HUES64 (cell line): ENCODE measurements at regions not wholly inside any gene's neighbourhood (a gene's known extent, or its start where the extent isn't known, plus 50 kb on each side); places are given as distances from the start of the nearest gene placed in this dataset.

ENCODE experiments used
- H3K27ac ChIP-seq: 2 replicates; pipeline ENCODE4 v1.7.0; 2013; ENCODE audit warnings: low read depth, low read length, inconsistent platforms
- H3K27me3 ChIP-seq: 2 replicates; pipeline ENCODE4 v1.6.1; 2013; ENCODE audit warnings: mild to moderate bottlenecking, low read length; ENCODE audit not compliant: insufficient read depth
- H3K36me3 ChIP-seq: 2 replicates; pipeline ENCODE4 v1.6.1; 2013; ENCODE audit warnings: mild to moderate bottlenecking, low read length; ENCODE audit not compliant: insufficient read depth
- H3K4me1 ChIP-seq: 2 replicates; pipeline ENCODE4 v1.6.1; 2013; ENCODE audit warnings: mild to moderate bottlenecking, low read length, moderate library complexity; ENCODE audit not compliant: insufficient read depth
- H3K4me3 ChIP-seq: 2 replicates; pipeline ENCODE4 v1.5.1; 2013; ENCODE audit warnings: mild to moderate bottlenecking, low read length, moderate library complexity
- H3K9ac ChIP-seq: 2 replicates; pipeline ENCODE4 v1.6.1; 2013; ENCODE audit warnings: mild to moderate bottlenecking, low read depth, low read length
- H3K9me3 ChIP-seq: 2 replicates; pipeline ENCODE4 v1.6.1; 2013; ENCODE audit warnings: low read depth, low read length; ENCODE audit not compliant: insufficient read depth
- WGBS: fragments of 150-250, 120-280 bp; methylation state at CpG from one replicate; pipeline ENCODE4 v1.1.7; 2013; ENCODE audit warnings: missing lambda C conversion rate; 5-methylcytosine and 5-hydroxymethylcytosine counted together

DNA sequence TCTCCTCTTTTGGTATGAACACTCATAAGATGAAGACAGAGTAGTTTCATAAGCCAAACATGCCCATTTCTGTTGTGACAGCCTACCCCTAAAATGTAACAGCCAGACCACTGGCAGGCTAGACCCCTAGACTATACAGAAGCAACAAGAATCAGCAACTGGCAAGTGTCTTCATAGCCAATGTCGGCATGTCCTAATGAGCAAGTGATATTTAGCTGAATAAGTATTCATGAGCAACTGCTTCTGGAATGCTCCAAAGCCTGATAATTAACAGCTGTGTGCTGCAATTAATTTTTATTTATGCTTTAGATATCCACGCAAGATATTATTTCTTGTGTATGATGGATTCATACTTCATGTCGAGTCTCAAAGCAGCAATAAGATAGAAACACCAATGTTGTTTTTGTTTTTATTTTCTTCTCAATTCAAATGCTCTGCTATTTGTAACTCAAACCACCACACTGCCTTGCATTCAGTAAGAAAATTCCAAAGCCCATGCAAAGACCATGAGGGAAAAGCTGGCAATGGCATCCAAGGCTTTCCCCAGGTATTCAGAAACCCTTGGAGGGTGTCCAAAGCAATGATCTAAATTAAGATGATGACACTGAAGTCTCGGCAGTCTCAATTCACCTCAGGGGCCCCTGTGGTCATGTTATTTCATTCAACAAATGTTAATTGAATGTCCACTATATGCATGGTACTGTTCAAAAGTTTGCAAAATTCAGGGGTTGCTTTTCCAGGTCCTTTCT lies 167.7 kb upstream of the NECTIN3 start:
- H3K9ac ChIP-seq = no peak overlapping the region
- H3K9me3 ChIP-seq = no peaks in the 10 kb centered on the region
- 98% methylated on average over 3 of the region's 4 CpGs for WGBS
- no peak overlapping the region for H3K4me3 ChIP-seq
- no peaks in the 10 kb centered on the region for H3K27me3 ChIP-seq
- no peaks in the 10 kb centered on the region for H3K36me3 ChIP-seq
- H3K27ac ChIP-seq = no peak overlapping the region
- no peaks in the 10 kb centered on the region for H3K4me1 ChIP-seq

GRCh38 chr3:110904520-110904890 lies 167.1 kb upstream of the NECTIN3 start:
- WGBS = 95% methylated on average over 3 of the region's 3 CpGs
- H3K9me3 ChIP-seq = no peaks in the 10 kb centered on the region

GRCh38 chr3:110905121-110905520 lies 166.5 kb upstream of the NECTIN3 start:
- 100% methylated on average over 1 of the region's 1 CpG for WGBS

More at GRCh38 chr3:110904520-110904890, 167.1 kb upstream of the NECTIN3 start:
- no peak overlapping the region for H3K9ac ChIP-seq
- H3K36me3 ChIP-seq = no peaks in the 10 kb centered on the region
- peaks cover 3% of the 10 kb centered on the region for H3K4me1 ChIP-seq
- H3K27me3 ChIP-seq = no peaks in the 10 kb centered on the region
- H3K27ac ChIP-seq = no peak overlapping the region
- H3K4me3 ChIP-seq = no peak overlapping the region

GRCh38 chr3:110909839-110910238 lies 161.8 kb upstream of the NECTIN3 start:
- Histone ChIP-seq H3K4me1 (peaks cover 12% of the 10 kb centered on the region), H3K4me3 (no peak overlapping the region), H3K27me3 (no peaks in the 10 kb centered on the region), H3K9me3 (no peaks in the 10 kb centered on the region), H3K27ac (no peak overlapping the region), H3K9ac (no peak overlapping the region), H3K36me3 (no peaks in the 10 kb centered on the region)
- WGBS = 85% methylated on average over 2 of the region's 2 CpGs

More at GRCh38 chr3:110905121-110905520, 166.5 kb upstream of the NECTIN3 start:
- H3K4me1 ChIP-seq = peaks cover 9% of the 10 kb centered on the region
- H3K27me3 ChIP-seq = no peaks in the 10 kb centered on the region
- H3K27ac ChIP-seq = no peak overlapping the region
- H3K9ac ChIP-seq = no peak overlapping the region
- H3K9me3 ChIP-seq = no peaks in the 10 kb centered on the region
- no peaks in the 10 kb centered on the region for H3K36me3 ChIP-seq
- no peak overlapping the region for H3K4me3 ChIP-seq

DNA sequence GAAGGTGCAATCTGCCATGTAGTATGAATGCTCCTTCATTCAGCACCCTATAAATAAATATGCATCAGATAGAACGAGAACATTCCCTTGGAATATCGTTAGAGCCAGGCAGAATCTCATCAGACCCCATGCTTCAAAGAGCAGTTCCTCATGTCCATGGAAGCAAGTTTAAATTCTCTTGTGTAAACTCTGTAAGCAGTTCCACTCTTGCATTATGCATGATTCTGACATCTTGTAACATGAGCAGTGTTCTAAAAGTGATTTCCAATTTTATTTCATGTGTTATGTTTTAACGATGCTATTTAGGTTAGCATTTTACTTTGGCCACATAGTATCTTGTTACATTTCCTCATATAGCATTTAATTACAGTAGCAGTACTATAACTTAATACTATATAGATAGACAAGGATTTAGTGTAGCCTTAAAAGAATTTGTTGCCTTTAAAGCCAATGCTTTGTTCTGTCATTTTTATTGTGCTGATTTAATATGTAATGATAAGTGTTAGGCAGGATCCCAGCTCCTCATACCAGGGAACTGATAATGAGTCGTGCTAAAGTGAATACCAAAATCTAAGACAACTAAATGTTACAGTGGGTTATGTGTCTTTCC lies 161.2 kb upstream of the NECTIN3 start:
- no peak overlapping the region for H3K27ac ChIP-seq

GRCh38 chr3:110918963-110919362 lies 152.7 kb upstream of the NECTIN3 start:
- 83% methylated on average over 4 of the region's 4 CpGs for WGBS
- Histone ChIP-seq H3K9ac (no peak overlapping the region), H3K27ac (no peak overlapping the region), H3K4me3 (no peak overlapping the region), H3K36me3 (no peaks in the 10 kb centered on the region; the same call in 1 of the 2 replicates), H3K27me3 (no peaks in the 10 kb centered on the region), H3K4me1 (peaks cover 19% of the 10 kb centered on the region), H3K9me3 (peaks cover 16% of the 10 kb centered on the region)

More for the DNA sequence above, 161.2 kb upstream of the NECTIN3 start:
- H3K4me3 ChIP-seq = no peak overlapping the region
- H3K9me3 ChIP-seq = no peaks in the 10 kb centered on the region
- no peak overlapping the region for H3K9ac ChIP-seq
- 88% methylated on average over 3 of the region's 4 CpGs for WGBS
- H3K4me1 ChIP-seq = peaks cover 12% of the 10 kb centered on the region
- no peaks in the 10 kb centered on the region for H3K27me3 ChIP-seq
- H3K36me3 ChIP-seq = no peaks in the 10 kb centered on the region

GRCh38 chr3:110925798-110926197 lies 145.8 kb upstream of the NECTIN3 start:
- Histone ChIP-seq H3K36me3 (no peaks in the 10 kb centered on the region), H3K9me3 (no peaks in the 10 kb centered on the region)
- WGBS = 95% methylated on average over 4 of the region's 4 CpGs

GRCh38 chr3:110928016-110928662 lies 143.5 kb upstream of the NECTIN3 start:
- Histone ChIP-seq H3K27me3 (no peaks in the 10 kb centered on the region), H3K27ac (no peak overlapping the region), H3K36me3 (no peaks in the 10 kb centered on the region), H3K9me3 (no peaks in the 10 kb centered on the region), H3K4me1 (no peaks in the 10 kb centered on the region), H3K9ac (no peak overlapping the region), H3K4me3 (no peak overlapping the region)
- 100% methylated on average over 1 of the region's 1 CpG for WGBS

More at GRCh38 chr3:110925798-110926197, 145.8 kb upstream of the NECTIN3 start:
- no peaks in the 10 kb centered on the region for H3K27me3 ChIP-seq
- H3K9ac ChIP-seq = no peak overlapping the region
- no peak overlapping the region for H3K27ac ChIP-seq
- no peaks in the 10 kb centered on the region for H3K4me1 ChIP-seq
- no peak overlapping the region for H3K4me3 ChIP-seq

DNA sequence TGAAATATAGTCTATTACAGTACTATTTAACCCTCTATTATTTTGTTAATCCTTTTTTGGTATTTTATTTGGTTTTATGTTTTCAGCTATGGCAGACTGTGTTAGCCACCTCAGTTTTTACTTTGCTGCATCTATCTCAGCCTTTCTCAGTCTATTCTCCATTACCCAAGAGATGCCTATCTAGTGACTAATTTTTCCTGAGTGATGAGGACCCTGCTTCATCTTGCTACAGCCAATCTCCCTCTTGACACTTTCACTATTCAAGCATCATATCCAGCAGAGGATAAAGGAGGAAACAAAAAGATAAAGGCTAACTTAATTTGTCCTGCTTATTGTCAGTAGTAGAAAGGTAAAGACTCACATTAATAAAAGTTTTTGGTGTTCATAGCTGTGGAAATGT lies 141.8 kb upstream of the NECTIN3 start:
- no peak overlapping the region for H3K4me3 ChIP-seq
- no peaks in the 10 kb centered on the region for H3K27me3 ChIP-seq
- no peaks in the 10 kb centered on the region for H3K36me3 ChIP-seq
- no peak overlapping the region for H3K27ac ChIP-seq
- no peaks in the 10 kb centered on the region for H3K9me3 ChIP-seq
- no peak overlapping the region for H3K9ac ChIP-seq
- no peaks in the 10 kb centered on the region for H3K4me1 ChIP-seq

GRCh38 chr3:110932567-110932966 lies 139.0 kb upstream of the NECTIN3 start:
- no peak overlapping the region for H3K9ac ChIP-seq
- H3K27ac ChIP-seq = no peak overlapping the region
- no peak overlapping the region for H3K4me3 ChIP-seq
- H3K9me3 ChIP-seq = no peaks in the 10 kb centered on the region
- no peaks in the 10 kb centered on the region for H3K36me3 ChIP-seq
- H3K4me1 ChIP-seq = no peaks in the 10 kb centered on the region
- WGBS = 75% methylated on average over 1 of the region's 1 CpG
- no peaks in the 10 kb centered on the region for H3K27me3 ChIP-seq

GRCh38 chr3:110933821-110934426 lies 137.7 kb upstream of the NECTIN3 start:
- Histone ChIP-seq H3K27me3 (no peaks in the 10 kb centered on the region), H3K4me1 (no peaks in the 10 kb centered on the region), H3K27ac (no peak overlapping the region), H3K9me3 (no peaks in the 10 kb centered on the region), H3K9ac (no peak overlapping the region), H3K36me3 (no peaks in the 10 kb centered on the region), H3K4me3 (no peak overlapping the region)
- 90% methylated on average over 3 of the region's 4 CpGs for WGBS
